ENCODE measurements at regions not wholly inside any gene's neighbourhood (a gene's known extent, or its start where the extent isn't known, plus 50 kb on each side); places are given as distances from the start of the nearest gene placed in this dataset.

DNA sequence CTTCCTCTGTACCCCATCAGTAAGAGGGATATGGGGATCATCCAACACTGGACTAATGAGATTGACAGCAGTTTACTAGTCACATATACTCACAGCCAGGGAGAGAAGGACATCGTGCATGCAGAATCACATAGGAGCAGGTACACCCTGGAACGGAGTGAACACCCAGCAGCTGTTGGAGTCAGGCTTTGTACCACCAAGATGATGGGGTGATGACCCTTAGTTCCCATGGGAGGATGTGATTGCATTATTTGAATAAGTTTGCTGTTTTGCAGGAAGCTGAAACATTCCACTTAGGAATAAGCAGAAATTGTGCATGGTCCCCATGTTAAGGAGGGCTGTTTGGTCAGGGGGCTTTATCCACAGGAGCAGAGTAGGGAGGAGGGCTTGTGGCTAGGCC is 482.7 kb upstream of the PDZRN3 start:
- no peak overlapping the region for H3K4me3 ChIP-seq (ENCODE audit: low read depth, low read length)
- H3K27ac ChIP-seq (ENCODE audit: insufficient read depth, low read length, poor library complexity, severe bottlenecking): no peak overlapping the region
- Mint-ChIP-seq H3K4me1 (peaks cover 0 to 4% (median 0%) of the 10 kb centered on the region in 4 donors), H3K4me3 (peak overlapping the region in 1 of 4 donors; percentile 15), H3K9me3 (peaks cover 3 to 10% (median 5%) of the 10 kb centered on the region in 7 donors), H3K27me3 (no peaks in the 10 kb centered on the region), H3K36me3 (no peaks in the 10 kb centered on the region), H3K27ac (no peak overlapping the region)
- no peaks in the 10 kb centered on the region for H3K27me3 ChIP-seq (ENCODE audit: control insufficient read depth, insufficient read depth, low read length)
- DNase-seq: no peak
- H3K9me3 ChIP-seq (ENCODE audit: control insufficient read depth in 2 of 2, low read length in 2 of 2): no peaks in the 10 kb centered on the region
- H3K36me3 ChIP-seq (ENCODE audit: control insufficient read depth, insufficient read depth, low read length): no peaks in the 10 kb centered on the region
- no peaks in the 10 kb centered on the region for H3K4me1 ChIP-seq (ENCODE audit: control insufficient read depth, insufficient read depth, low read length, poor library complexity, severe bottlenecking)
- no peak for ATAC-seq (ENCODE audit: low read depth in 2 of 2)

DNA sequence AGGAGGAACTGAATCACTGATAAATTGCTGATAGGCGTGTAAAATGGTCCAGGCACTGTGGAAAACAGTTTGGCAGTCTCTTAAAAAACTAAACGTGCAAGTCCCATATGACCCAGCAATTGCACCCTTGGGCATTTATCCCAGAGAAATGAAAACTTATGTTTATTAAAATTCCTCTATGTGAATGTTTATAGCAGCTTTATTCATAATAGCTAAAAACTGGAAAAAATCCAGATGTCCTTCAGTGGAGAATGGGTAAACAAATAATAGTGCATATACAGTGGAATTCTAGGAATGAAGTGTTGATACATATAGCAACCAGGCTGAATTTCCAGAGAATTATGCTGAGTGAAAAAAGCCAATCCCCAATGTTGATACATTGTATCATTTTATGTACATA is 482.2 kb upstream of the PDZRN3 start:
- Histone ChIP-seq H3K27me3 (ENCODE audit: control insufficient read depth, insufficient read depth, low read length) (no peaks in the 10 kb centered on the region), H3K9me3 (ENCODE audit: control insufficient read depth in 2 of 2, low read length in 2 of 2) (no peaks in the 10 kb centered on the region), H3K4me1 (ENCODE audit: control insufficient read depth, insufficient read depth, low read length, poor library complexity, severe bottlenecking) (no peaks in the 10 kb centered on the region), H3K4me3 (ENCODE audit: low read depth, low read length) (no peak overlapping the region), H3K27ac (ENCODE audit: insufficient read depth, low read length, poor library complexity, severe bottlenecking) (no peak overlapping the region), H3K36me3 (ENCODE audit: control insufficient read depth, insufficient read depth, low read length) (no peaks in the 10 kb centered on the region)
- H3K27me3 Mint-ChIP-seq: no peaks in the 10 kb centered on the region
- H3K9me3 Mint-ChIP-seq: peaks cover 2 to 12% (median 6%) of the 10 kb centered on the region in 7 donors
- H3K4me1 Mint-ChIP-seq: peaks cover 0 to 4% (median 0%) of the 10 kb centered on the region in 4 donors
- no peak for ATAC-seq (ENCODE audit: low read depth in 2 of 2)
- DNase-seq: no peak
- no peak overlapping the region for H3K4me3 Mint-ChIP-seq
- no peaks in the 10 kb centered on the region for H3K36me3 Mint-ChIP-seq
- no peak overlapping the region for H3K27ac Mint-ChIP-seq

DNA sequence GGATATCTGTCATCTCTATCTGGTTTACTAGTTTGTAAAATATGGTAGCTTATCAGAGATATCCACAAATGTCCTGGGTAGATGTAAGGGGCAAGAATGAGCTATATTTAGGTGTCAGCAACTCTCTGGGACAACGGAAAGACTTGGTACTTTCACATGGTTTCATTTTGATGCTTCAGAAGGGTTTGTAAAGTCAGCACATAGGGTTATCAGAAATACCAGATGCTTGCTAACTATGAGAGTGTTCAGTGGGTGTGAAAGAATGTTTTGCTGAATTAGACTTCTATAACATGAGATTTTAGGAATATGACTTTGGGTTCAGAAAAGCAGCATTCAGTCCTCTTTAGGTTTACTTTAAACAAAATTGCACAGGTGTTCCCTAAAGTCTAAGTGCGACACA is 466.5 kb upstream of the PDZRN3 start:
- H3K27me3 Mint-ChIP-seq: no peaks in the 10 kb centered on the region
- no peak for ATAC-seq (ENCODE audit: low read depth in 2 of 2)

DNA sequence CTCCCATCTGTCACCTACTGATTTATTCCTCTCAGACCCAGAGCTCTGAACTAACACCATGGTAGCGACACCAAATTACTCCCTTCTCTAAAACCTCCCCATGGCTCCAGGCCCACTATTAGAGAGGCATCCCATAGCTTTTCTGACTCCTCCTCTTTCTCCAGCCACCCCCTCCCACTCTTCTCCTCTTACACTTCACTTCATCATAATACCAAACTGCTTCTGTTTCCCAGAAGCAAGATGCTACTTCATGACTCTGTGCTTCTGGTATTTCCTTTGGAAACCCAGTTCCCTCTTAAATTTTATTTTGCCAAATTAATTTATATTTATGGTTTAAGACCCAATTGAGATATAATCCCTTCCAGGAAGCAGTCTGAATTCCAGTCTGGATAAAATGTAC is 465.1 kb upstream of the PDZRN3 start:
- Mint-ChIP-seq H3K4me3 (no peak overlapping the region), H3K36me3 (no peaks in the 10 kb centered on the region), H3K9me3 (peaks cover 2 to 22% (median 8%) of the 10 kb centered on the region in 7 donors), H3K27ac (peak overlapping the region in 1 of 3 donors; percentile 94), H3K4me1 (no peaks in the 10 kb centered on the region), H3K27me3 (no peaks in the 10 kb centered on the region)
- DNase-seq (no peak), ATAC-seq (ENCODE audit: low read depth in 2 of 2) (no peak)
- Histone ChIP-seq H3K36me3 (ENCODE audit: control insufficient read depth, insufficient read depth, low read length) (no peaks in the 10 kb centered on the region), H3K4me3 (ENCODE audit: low read depth, low read length) (no peak overlapping the region), H3K27me3 (ENCODE audit: control insufficient read depth, insufficient read depth, low read length) (no peaks in the 10 kb centered on the region), H3K27ac (ENCODE audit: insufficient read depth, low read length, poor library complexity, severe bottlenecking) (no peak overlapping the region), H3K9me3 (ENCODE audit: control insufficient read depth in 2 of 2, low read length in 2 of 2) (no peaks in the 10 kb centered on the region), H3K4me1 (ENCODE audit: control insufficient read depth, insufficient read depth, low read length, poor library complexity, severe bottlenecking) (no peaks in the 10 kb centered on the region)

More for the DNA sequence above, 466.5 kb upstream of the PDZRN3 start:
- H3K27ac ChIP-seq (ENCODE audit: insufficient read depth, low read length, poor library complexity, severe bottlenecking): no peak overlapping the region
- H3K36me3 ChIP-seq (ENCODE audit: control insufficient read depth, insufficient read depth, low read length): no peaks in the 10 kb centered on the region
- Mint-ChIP-seq H3K4me1 (no peaks in the 10 kb centered on the region), H3K27ac (no peak overlapping the region), H3K4me3 (no peak overlapping the region), H3K36me3 (no peaks in the 10 kb centered on the region), H3K9me3 (peaks cover 2 to 26% (median 8%) of the 10 kb centered on the region in 7 donors)
- no peak for DNase-seq
- no peaks in the 10 kb centered on the region for H3K9me3 ChIP-seq (ENCODE audit: control insufficient read depth in 2 of 2, low read length in 2 of 2)
- H3K4me3 ChIP-seq (ENCODE audit: low read depth, low read length): no peak overlapping the region
- H3K27me3 ChIP-seq (ENCODE audit: control insufficient read depth, insufficient read depth, low read length): no peaks in the 10 kb centered on the region
- H3K4me1 ChIP-seq (ENCODE audit: control insufficient read depth, insufficient read depth, low read length, poor library complexity, severe bottlenecking): no peaks in the 10 kb centered on the region

DNA sequence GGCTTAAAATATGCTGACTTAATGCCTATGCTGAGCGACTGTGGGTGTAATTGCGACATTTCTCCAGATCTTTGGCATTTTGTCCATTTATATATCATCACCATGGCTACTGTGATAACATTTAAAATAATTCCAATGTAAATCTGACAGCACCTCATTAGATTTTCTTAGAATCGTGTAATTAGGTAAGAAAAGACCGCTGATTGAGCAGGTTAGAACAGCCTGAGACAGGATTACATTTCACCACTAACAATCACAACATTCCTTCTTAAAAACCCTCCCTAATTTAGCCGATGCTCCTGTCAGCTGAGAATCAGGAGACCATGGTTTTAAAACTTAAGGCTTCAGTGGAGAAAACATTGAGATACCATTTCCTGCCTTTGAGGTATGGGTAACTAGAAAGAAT is 455.3 kb upstream of the PDZRN3 start:
- H3K36me3 ChIP-seq (ENCODE audit: control insufficient read depth, insufficient read depth, low read length): no peaks in the 10 kb centered on the region
- Mint-ChIP-seq H3K9me3 (peaks cover 0 to 11% (median 5%) of the 10 kb centered on the region in 7 donors), H3K27ac (no peak overlapping the region), H3K4me1 (no peaks in the 10 kb centered on the region), H3K4me3 (no peak overlapping the region), H3K27me3 (no peaks in the 10 kb centered on the region), H3K36me3 (no peaks in the 10 kb centered on the region)
- H3K4me1 ChIP-seq (ENCODE audit: control insufficient read depth, insufficient read depth, low read length, poor library complexity, severe bottlenecking): no peaks in the 10 kb centered on the region
- H3K27me3 ChIP-seq (ENCODE audit: control insufficient read depth, insufficient read depth, low read length): no peaks in the 10 kb centered on the region
- DNase-seq (no peak), ATAC-seq (ENCODE audit: low read depth in 2 of 2) (no peak)
- no peak overlapping the region for H3K27ac ChIP-seq (ENCODE audit: insufficient read depth, low read length, poor library complexity, severe bottlenecking)
- H3K9me3 ChIP-seq (ENCODE audit: control insufficient read depth in 2 of 2, low read length in 2 of 2): no peaks in the 10 kb centered on the region
- no peak overlapping the region for H3K4me3 ChIP-seq (ENCODE audit: low read depth, low read length)

DNA sequence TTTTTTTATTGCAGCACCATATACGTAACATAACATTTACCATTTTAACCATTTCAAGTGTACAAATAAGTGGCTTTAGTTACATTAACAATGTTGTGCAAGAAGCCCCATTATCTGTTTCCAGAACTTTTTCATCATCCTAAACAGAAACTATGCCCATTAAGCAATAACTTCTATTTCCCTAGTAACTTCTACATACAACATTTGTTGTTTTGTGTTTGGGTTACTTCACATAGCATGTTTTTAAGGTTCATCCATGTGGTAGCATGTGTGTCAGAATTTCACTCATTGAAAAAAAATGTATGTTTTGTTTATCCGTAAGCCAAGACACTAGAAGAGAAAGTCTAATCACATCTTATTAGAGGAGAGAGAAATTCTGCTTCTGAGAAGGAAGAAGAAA is 450.5 kb upstream of the PDZRN3 start:
- no peak for ATAC-seq (ENCODE audit: low read depth in 2 of 2)
- Mint-ChIP-seq H3K4me1 (no peaks in the 10 kb centered on the region), H3K36me3 (no peaks in the 10 kb centered on the region), H3K27ac (no peak overlapping the region), H3K9me3 (peaks cover 0 to 14% (median 8%) of the 10 kb centered on the region in 7 donors), H3K4me3 (no peak overlapping the region), H3K27me3 (no peaks in the 10 kb centered on the region)
- H3K27me3 ChIP-seq (ENCODE audit: control insufficient read depth, insufficient read depth, low read length): no peaks in the 10 kb centered on the region
- H3K27ac ChIP-seq (ENCODE audit: insufficient read depth, low read length, poor library complexity, severe bottlenecking): no peak overlapping the region
- no peak overlapping the region for H3K4me3 ChIP-seq (ENCODE audit: low read depth, low read length)
- H3K36me3 ChIP-seq (ENCODE audit: control insufficient read depth, insufficient read depth, low read length): no peaks in the 10 kb centered on the region
- H3K4me1 ChIP-seq (ENCODE audit: control insufficient read depth, insufficient read depth, low read length, poor library complexity, severe bottlenecking): no peaks in the 10 kb centered on the region
- no peaks in the 10 kb centered on the region for H3K9me3 ChIP-seq (ENCODE audit: control insufficient read depth in 2 of 2, low read length in 2 of 2)
- no peak for DNase-seq

DNA sequence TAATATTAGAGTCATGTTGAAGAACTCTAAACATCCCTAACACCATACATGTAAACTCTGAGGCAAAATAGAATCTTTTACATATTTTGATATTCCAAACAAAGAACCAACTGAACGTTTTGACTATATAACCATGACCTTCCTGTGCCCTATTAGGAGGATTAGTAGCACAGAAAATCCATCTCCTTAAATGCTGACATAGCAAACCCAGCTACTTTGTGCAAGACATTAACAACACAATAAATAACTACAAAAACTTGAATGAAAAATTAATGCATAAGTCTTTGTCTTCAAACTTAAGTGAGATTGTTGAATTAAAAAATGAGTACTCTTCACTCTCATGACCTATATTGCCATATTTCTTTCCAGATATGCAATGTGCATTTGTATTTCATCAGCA is 450.0 kb upstream of the PDZRN3 start:
- no peaks in the 10 kb centered on the region for H3K27me3 Mint-ChIP-seq
- ATAC-seq (ENCODE audit: low read depth in 2 of 2): no peak
- no peak overlapping the region for H3K4me3 Mint-ChIP-seq

DNA sequence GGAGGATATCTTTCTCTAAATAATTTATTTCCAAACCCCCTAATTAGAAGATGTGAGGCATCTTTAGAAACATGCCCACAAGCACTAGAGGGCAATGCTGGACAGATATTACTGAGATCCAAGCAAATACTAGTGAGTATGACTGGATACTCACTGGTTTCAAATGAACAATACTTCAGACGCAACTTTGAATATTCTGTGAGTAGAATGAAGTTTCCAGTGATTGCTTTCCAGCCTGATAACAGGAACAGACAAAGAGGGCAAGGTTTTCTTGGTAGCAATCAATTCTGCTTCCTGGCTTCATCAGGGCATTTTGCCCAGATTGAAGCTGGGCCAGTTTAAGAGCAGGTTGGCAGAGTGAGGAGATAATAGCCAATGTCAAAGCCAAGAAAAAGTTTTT is 442.6 kb upstream of the PDZRN3 start:
- Mint-ChIP-seq H3K4me3 (no peak overlapping the region), H3K9me3 (peaks cover 2 to 10% (median 6%) of the 10 kb centered on the region in 7 donors), H3K27ac (no peak overlapping the region), H3K36me3 (no peaks in the 10 kb centered on the region), H3K27me3 (no peaks in the 10 kb centered on the region), H3K4me1 (no peaks in the 10 kb centered on the region)
- Histone ChIP-seq H3K36me3 (ENCODE audit: control insufficient read depth, insufficient read depth, low read length) (no peaks in the 10 kb centered on the region), H3K9me3 (ENCODE audit: control insufficient read depth in 2 of 2, low read length in 2 of 2) (no peaks in the 10 kb centered on the region), H3K27me3 (ENCODE audit: control insufficient read depth, insufficient read depth, low read length) (no peaks in the 10 kb centered on the region), H3K4me3 (ENCODE audit: low read depth, low read length) (no peak overlapping the region), H3K4me1 (ENCODE audit: control insufficient read depth, insufficient read depth, low read length, poor library complexity, severe bottlenecking) (no peaks in the 10 kb centered on the region), H3K27ac (ENCODE audit: insufficient read depth, low read length, poor library complexity, severe bottlenecking) (no peak overlapping the region)
- no peak for ATAC-seq (ENCODE audit: low read depth in 2 of 2)
- DNase-seq: no peak

More for the DNA sequence above, 450.0 kb upstream of the PDZRN3 start:
- Mint-ChIP-seq H3K9me3 (peaks cover 0 to 14% (median 8%) of the 10 kb centered on the region in 7 donors), H3K36me3 (no peaks in the 10 kb centered on the region), H3K27ac (no peak overlapping the region), H3K4me1 (no peaks in the 10 kb centered on the region)
- Histone ChIP-seq H3K9me3 (ENCODE audit: control insufficient read depth in 2 of 2, low read length in 2 of 2) (no peaks in the 10 kb centered on the region), H3K27me3 (ENCODE audit: control insufficient read depth, insufficient read depth, low read length) (no peaks in the 10 kb centered on the region), H3K27ac (ENCODE audit: insufficient read depth, low read length, poor library complexity, severe bottlenecking) (no peak overlapping the region), H3K36me3 (ENCODE audit: control insufficient read depth, insufficient read depth, low read length) (no peaks in the 10 kb centered on the region), H3K4me3 (ENCODE audit: low read depth, low read length) (no peak overlapping the region), H3K4me1 (ENCODE audit: control insufficient read depth, insufficient read depth, low read length, poor library complexity, severe bottlenecking) (no peaks in the 10 kb centered on the region)
- DNase-seq: no peak

Data from CD4-positive, CD25-positive, alpha-beta regulatory T cell (primary cell).